ENCODE measurements at regions not wholly inside any gene's neighbourhood (a gene's known extent, or its start where the extent isn't known, plus 50 kb on each side); places are given as distances from the start of the nearest gene placed in this dataset.

DNA sequence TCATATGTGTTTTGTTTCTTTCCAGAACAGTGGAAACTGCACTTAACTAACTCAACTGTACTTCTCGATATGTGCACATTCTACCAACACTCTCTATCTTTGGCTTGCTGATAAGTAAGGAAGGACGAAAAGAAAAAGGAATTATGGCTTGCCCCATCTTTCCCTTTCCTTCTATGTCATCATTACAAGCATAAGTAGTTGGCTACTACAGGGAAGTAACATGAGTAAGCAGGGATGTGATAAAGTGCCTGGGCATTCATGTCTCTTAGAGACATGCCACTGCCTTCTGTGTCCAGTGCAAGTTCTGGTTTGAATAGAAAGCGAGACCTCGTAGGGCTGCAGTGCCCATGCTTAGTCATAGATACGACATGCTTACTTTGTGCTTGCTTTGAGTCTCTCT, 342.5 kb downstream of the ETS1 start:
- TF ChIP-seq, protein P1, sequence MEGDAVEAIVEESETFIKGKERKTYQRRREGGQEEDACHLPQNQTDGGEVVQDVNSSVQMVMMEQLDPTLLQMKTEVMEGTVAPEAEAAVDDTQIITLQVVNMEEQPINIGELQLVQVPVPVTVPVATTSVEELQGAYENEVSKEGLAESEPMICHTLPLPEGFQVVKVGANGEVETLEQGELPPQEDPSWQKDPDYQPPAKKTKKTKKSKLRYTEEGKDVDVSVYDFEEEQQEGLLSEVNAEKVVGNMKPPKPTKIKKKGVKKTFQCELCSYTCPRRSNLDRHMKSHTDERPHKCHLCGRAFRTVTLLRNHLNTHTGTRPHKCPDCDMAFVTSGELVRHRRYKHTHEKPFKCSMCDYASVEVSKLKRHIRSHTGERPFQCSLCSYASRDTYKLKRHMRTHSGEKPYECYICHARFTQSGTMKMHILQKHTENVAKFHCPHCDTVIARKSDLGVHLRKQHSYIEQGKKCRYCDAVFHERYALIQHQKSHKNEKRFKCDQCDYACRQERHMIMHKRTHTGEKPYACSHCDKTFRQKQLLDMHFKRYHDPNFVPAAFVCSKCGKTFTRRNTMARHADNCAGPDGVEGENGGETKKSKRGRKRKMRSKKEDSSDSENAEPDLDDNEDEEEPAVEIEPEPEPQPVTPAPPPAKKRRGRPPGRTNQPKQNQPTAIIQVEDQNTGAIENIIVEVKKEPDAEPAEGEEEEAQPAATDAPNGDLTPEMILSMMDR (IDR thresholded peaks at IDR 0.05; ENCODE audit: low read depth, low read length, poor library complexity, severe bottlenecking): no peak
- TF ChIP-seq EZH2phosphoT487 (IDR thresholded peaks at IDR 0.05; ENCODE audit: borderline replicate concordance, low read length): no peak

Measured in DOHH2 (cell line).